Neutrophil (primary cell): ENCODE measurements at regions not wholly inside any gene's neighbourhood (a gene's known extent, or its start where the extent isn't known, plus 50 kb on each side); places are given as distances from the start of the nearest gene placed in this dataset.

Experiments
- H3K27ac ChIP-seq: fragments of 200-600 bp; sonication (generic); 2 replicates; pipeline ENCODE4 v1.5.1; 2016; ENCODE audit warnings: mild to moderate bottlenecking, moderate library complexity
- H3K27me3 ChIP-seq: fragments of 200-600 bp; sonication (generic); 2 replicates; pipeline ENCODE4 v1.6.0; 2016; ENCODE audit warnings: mild to moderate bottlenecking
- H3K36me3 ChIP-seq: fragments of 200-600 bp; sonication (generic); 2 replicates; pipeline ENCODE4 v1.5.1; 2017
- H3K4me1 ChIP-seq, 2 experiments: fragments of 200-600 bp in 1 of 2; sonication (generic) in 1 of 2; 1 replicate in 1 of 2; 2 replicates in 1 of 2; pipeline versions ENCODE4 v1.5.1 to v1.6.1; 2013 to 2016; ENCODE audit warnings: low read depth in 1 of 2, low read length in 1 of 2, mild to moderate bottlenecking in 1 of 2, moderate library complexity in 1 of 2; ENCODE audit not compliant: control insufficient read depth in 1 of 2, insufficient read depth in 1 of 2
- H3K4me3 ChIP-seq, 2 experiments: fragments of 200-600 bp in 1 of 2; sonication (generic) in 1 of 2; 1 replicate in 1 of 2; 2 replicates in 1 of 2; pipeline ENCODE4 v1.5.1; 2013 to 2016; ENCODE audit warnings: low read depth in 1 of 2, low read length in 1 of 2, mild to moderate bottlenecking in 1 of 2, moderate library complexity in 1 of 2
- H3K9me3 ChIP-seq: fragments of 200-600 bp; sonication (generic); 2 replicates; pipeline ENCODE4 v1.5.1; 2016
- TF ChIP-seq, protein P1 (sequence below): fragments of 200-600 bp; sonication (generic); IDR thresholded peaks from 2 replicates; pipeline ENCODE4 v1.5.1; 2016; ENCODE audit warnings: antibody characterized with exemption

DNA sequence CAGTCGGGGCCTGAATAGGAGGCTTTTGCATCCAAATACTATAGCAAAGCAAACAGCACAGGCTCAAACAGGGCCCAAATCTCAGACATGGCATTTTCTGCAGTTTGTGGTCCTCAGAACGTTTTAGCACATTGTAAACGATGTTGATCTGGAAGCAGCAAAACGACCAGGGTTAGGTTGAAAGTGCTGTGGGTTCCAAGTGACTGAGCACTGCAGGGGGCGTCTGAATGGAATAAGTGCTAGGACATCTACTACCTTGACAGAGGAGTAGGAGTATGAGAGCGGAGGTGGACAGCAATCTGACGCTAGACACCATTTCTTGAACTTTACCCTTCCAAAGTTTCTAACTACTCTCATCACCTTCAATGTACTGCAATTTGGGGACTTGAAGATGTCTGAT lies 214.9 kb downstream of the BARHL2 start:
- no peaks in the 10 kb centered on the region for H3K36me3 ChIP-seq
- TF ChIP-seq, protein P1, sequence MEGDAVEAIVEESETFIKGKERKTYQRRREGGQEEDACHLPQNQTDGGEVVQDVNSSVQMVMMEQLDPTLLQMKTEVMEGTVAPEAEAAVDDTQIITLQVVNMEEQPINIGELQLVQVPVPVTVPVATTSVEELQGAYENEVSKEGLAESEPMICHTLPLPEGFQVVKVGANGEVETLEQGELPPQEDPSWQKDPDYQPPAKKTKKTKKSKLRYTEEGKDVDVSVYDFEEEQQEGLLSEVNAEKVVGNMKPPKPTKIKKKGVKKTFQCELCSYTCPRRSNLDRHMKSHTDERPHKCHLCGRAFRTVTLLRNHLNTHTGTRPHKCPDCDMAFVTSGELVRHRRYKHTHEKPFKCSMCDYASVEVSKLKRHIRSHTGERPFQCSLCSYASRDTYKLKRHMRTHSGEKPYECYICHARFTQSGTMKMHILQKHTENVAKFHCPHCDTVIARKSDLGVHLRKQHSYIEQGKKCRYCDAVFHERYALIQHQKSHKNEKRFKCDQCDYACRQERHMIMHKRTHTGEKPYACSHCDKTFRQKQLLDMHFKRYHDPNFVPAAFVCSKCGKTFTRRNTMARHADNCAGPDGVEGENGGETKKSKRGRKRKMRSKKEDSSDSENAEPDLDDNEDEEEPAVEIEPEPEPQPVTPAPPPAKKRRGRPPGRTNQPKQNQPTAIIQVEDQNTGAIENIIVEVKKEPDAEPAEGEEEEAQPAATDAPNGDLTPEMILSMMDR: no peak
- H3K4me3 ChIP-seq: no peak overlapping the region
- no peak overlapping the region for H3K27ac ChIP-seq
- H3K9me3 ChIP-seq: no peaks in the 10 kb centered on the region
- H3K27me3 ChIP-seq: no peaks in the 10 kb centered on the region
- H3K4me1 ChIP-seq: no peaks in the 10 kb centered on the region

DNA sequence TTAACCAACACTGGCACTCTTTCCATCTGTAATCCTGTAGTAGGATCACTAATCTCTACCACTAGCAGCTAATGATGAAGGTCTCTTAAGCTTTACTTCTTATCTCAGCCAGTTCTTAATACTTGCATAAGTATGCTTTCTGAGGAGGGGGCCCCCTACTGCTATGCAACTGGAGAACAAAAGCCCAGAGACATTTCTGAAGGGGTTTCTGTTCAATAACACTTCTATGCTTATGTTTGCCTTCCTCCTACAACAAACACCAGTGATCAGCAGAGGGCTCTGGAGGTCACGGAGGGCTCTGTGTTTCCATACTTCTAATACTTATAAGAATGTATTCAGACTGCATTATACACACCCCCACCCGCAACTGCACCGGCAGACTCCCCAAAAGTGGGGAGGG lies 215.8 kb downstream of the BARHL2 start:
- no peaks in the 10 kb centered on the region for H3K4me1 ChIP-seq
- H3K4me3 ChIP-seq: no peak overlapping the region
- TF ChIP-seq, protein P1: no peak
- no peaks in the 10 kb centered on the region for H3K36me3 ChIP-seq
- H3K9me3 ChIP-seq: no peaks in the 10 kb centered on the region
- H3K27me3 ChIP-seq: no peaks in the 10 kb centered on the region
- no peak overlapping the region for H3K27ac ChIP-seq

DNA sequence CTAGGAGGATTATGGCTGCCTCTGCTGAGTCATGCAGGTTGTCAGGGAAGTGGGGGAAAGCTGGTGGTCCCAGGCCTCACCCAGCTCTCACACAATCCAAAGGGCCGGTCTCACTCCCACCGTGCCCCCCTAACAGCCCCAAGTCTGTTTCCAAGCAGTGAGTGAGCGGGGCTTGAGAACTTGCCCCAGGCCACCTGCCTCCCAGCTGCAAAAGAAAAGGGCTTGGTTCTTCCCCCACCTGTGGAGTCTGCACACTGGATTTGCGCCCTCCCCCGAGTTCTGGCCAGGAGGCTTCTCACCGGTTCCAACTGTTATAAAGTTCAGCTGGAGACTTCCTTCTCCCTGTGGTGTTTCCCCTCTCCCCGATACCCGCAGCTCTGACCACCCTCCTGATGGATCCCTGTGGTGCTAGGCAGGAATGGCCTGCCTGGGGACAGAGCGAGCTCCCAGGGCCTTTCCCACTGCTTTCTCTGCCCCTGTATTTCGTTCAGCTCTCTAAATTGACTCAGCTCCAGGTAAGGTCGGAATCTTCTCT lies 222.3 kb downstream of the BARHL2 start:
- H3K4me1 ChIP-seq: no peaks in the 10 kb centered on the region
- H3K27ac ChIP-seq: no peak overlapping the region
- H3K27me3 ChIP-seq: no peaks in the 10 kb centered on the region
- no peak overlapping the region for H3K4me3 ChIP-seq
- H3K9me3 ChIP-seq: no peaks in the 10 kb centered on the region
- H3K36me3 ChIP-seq: no peaks in the 10 kb centered on the region
- TF ChIP-seq, protein P1: no peak

DNA sequence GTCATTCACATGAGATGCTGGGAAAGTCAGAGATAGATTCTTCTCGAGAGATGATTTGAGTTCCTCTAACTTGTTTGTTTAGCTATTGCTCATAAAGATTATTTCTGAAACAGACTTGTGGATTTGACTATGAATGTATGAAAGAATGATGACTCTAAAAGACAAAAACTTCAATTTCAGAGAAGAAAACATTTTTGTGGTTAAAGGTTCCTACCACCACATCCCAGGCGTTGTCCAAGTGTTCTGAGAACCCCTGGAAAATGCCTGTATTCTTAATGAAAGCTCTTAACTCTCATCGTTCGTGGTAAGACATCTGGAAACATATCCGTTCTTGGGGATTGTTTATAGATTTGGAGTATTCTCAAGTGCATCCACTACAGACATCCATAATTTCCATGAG lies 228.7 kb downstream of the BARHL2 start:
- H3K4me3 ChIP-seq: no peak overlapping the region
- H3K36me3 ChIP-seq: no peaks in the 10 kb centered on the region
- H3K9me3 ChIP-seq: no peaks in the 10 kb centered on the region
- no peaks in the 10 kb centered on the region for H3K27me3 ChIP-seq
- TF ChIP-seq, protein P1: no peak
- no peaks in the 10 kb centered on the region for H3K4me1 ChIP-seq
- H3K27ac ChIP-seq: no peak overlapping the region

DNA sequence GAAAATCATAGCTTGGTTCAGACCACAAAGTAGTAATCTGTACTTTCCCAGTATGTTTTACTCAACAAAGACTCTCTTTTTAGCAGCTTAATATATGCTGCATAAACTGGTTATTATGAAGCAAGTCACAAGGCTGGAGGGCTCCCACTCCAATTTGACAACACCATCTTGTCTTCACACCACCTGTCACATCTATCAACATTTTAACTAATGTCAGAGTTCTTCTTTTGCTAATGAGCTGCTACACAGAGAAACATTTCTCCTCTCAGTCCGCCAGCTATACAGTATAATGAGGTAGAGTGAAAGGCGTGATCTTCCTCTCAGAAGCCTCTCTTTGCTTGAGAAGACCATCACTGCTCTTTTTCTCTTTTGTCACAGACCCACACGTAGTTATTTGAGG lies 230.1 kb downstream of the BARHL2 start:
- TF ChIP-seq, protein P1: no peak
- no peak overlapping the region for H3K4me3 ChIP-seq
- no peaks in the 10 kb centered on the region for H3K9me3 ChIP-seq
- no peaks in the 10 kb centered on the region for H3K4me1 ChIP-seq
- H3K36me3 ChIP-seq: no peaks in the 10 kb centered on the region
- no peak overlapping the region for H3K27ac ChIP-seq
- H3K27me3 ChIP-seq: no peaks in the 10 kb centered on the region
